ENCODE measurements at regions not wholly inside any gene's neighbourhood (a gene's known extent, or its start where the extent isn't known, plus 50 kb on each side); places are given as distances from the start of the nearest gene placed in this dataset.

- intact Hi-C loops (cut with micrococcal nuclease; ENCODE audit: unreplicated experiment), result no loop called here
- no peak for DNase-seq
- no peaks in the 10 kb centered on the region for H3K4me1 Mint-ChIP-seq (ENCODE audit: low read depth, unreplicated experiment)
- CTCF ChIA-PET, result no interaction called here
- no peaks in the 10 kb centered on the region for H3K27me3 Mint-ChIP-seq (ENCODE audit: unreplicated experiment)
- no peak overlapping the region for H3K4me3 Mint-ChIP-seq (ENCODE audit: low read depth, unreplicated experiment)
- H3K36me3 Mint-ChIP-seq (ENCODE audit: insufficient read depth, unreplicated experiment), result no peaks in the 10 kb centered on the region
- H3K27ac Mint-ChIP-seq (ENCODE audit: unreplicated experiment), result no peak overlapping the region
- BruUV-seq (replicated peaks), result no TSS peak
- no peak for TF ChIP-seq CTCF (IDR thresholded peaks at IDR 0.05; ENCODE audit: unreplicated experiment)
- peaks cover 3% of the 10 kb centered on the region for H3K9me3 Mint-ChIP-seq (ENCODE audit: low read depth, unreplicated experiment)
Measured at GRCh38 chr10:130927157-130927556, 384.4 kb downstream of the TCERG1L start.

DNA sequence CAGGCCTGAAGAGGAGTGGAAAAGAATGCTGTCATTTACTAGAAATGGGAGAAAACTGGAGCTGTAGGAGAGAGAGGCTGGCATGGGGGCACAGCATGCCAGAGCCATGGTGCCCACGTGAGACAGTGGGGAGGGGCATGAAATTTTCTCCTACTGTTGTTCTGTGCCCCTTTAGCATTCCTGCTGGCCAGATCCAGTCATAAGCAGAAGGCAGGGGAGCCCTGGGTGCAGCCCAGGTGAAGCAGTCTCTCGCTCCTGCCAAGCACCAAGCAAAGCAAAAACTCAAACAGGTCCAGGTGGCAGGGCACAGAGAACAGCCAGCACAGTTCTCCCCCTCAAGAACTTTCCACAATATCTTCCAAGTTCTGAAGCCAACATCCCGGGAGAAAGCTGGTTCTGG lies 383.2 kb downstream of the TCERG1L start:
- intact Hi-C loops (cut with micrococcal nuclease; ENCODE audit: unreplicated experiment), result no loop called here
- H3K27me3 Mint-ChIP-seq (ENCODE audit: unreplicated experiment), result no peaks in the 10 kb centered on the region
- H3K4me3 Mint-ChIP-seq (ENCODE audit: low read depth, unreplicated experiment), result no peak overlapping the region

DNA sequence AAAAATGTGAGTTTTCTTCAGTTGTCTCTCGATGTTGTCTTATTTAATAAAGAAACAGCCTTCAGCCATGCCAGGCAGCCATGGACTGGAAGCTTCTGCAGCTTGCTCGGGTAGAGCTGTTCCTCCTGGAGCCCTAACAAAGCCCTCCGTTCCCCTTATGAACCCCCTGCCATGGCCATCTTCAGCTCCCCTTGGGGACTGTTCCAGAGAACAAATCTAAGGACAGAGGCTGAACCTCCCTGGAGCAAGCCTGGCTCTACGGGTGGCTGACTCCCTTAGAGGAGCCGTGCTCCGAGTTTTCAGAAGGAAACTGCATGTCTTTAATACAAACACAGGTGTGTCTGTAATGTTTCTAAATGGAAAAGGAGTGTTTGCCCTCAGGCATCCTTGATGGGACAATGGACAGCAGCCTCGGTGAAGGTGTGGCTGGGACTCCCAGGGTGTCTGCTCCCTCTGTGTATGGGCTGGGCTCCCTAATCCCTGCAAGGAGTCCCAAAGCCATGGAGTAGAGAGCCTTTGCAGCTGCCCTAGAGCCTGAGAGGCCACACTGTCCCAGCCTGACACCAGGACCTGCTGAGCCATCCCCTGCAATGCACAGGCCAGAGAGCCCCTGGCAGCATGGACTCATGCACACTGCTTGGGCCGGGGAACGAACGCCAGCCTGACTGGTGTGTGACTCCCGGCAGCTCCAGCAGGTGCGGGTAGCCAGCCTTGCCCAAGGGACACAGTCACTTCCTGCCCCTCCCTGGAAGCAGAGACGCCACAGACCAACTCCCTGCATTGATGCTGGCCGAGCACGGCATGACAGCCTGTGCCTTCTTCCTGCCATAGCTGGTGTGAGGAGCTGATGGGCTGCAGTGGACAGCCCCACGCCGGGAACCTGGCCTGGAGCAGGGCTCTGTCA lies 381.8 kb downstream of the TCERG1L start:
- BruUV-seq (replicated peaks), result no TSS peak
- no peak for DNase-seq
- Mint-ChIP-seq H3K9me3 (ENCODE audit: low read depth, unreplicated experiment) (peaks cover 8% of the 10 kb centered on the region), H3K27me3 (ENCODE audit: unreplicated experiment) (no peaks in the 10 kb centered on the region), H3K4me1 (ENCODE audit: low read depth, unreplicated experiment) (no peaks in the 10 kb centered on the region), H3K36me3 (ENCODE audit: insufficient read depth, unreplicated experiment) (no peaks in the 10 kb centered on the region), H3K27ac (ENCODE audit: unreplicated experiment) (no peak overlapping the region), H3K4me3 (ENCODE audit: low read depth, unreplicated experiment) (no peak overlapping the region)
- intact Hi-C loops (cut with micrococcal nuclease; ENCODE audit: unreplicated experiment), result no loop called here
- TF ChIP-seq CTCF (IDR thresholded peaks at IDR 0.05; ENCODE audit: unreplicated experiment), result no peak
- CTCF ChIA-PET, result no interaction called here

More for the DNA sequence above, 383.2 kb downstream of the TCERG1L start:
- Mint-ChIP-seq H3K4me1 (ENCODE audit: low read depth, unreplicated experiment) (no peaks in the 10 kb centered on the region), H3K27ac (ENCODE audit: unreplicated experiment) (no peak overlapping the region), H3K9me3 (ENCODE audit: low read depth, unreplicated experiment) (peaks cover 8% of the 10 kb centered on the region), H3K36me3 (ENCODE audit: insufficient read depth, unreplicated experiment) (no peaks in the 10 kb centered on the region)
- CTCF ChIA-PET, result no interaction called here
- BruUV-seq (replicated peaks), result no TSS peak
- no peak for TF ChIP-seq CTCF (IDR thresholded peaks at IDR 0.05; ENCODE audit: unreplicated experiment)
- no peak for DNase-seq

- Mint-ChIP-seq H3K4me3 (ENCODE audit: low read depth, unreplicated experiment) (no peak overlapping the region), H3K36me3 (ENCODE audit: insufficient read depth, unreplicated experiment) (no peaks in the 10 kb centered on the region), H3K4me1 (ENCODE audit: low read depth, unreplicated experiment) (no peaks in the 10 kb centered on the region), H3K27ac (ENCODE audit: unreplicated experiment) (no peak overlapping the region), H3K27me3 (ENCODE audit: unreplicated experiment) (no peaks in the 10 kb centered on the region), H3K9me3 (ENCODE audit: low read depth, unreplicated experiment) (peaks cover 8% of the 10 kb centered on the region)
- intact Hi-C loops (cut with micrococcal nuclease; ENCODE audit: unreplicated experiment), result no loop called here
- no TSS peak for BruUV-seq (replicated peaks)
- CTCF ChIA-PET, result no interaction called here
- DNase-seq, result no peak
- no peak for TF ChIP-seq CTCF (IDR thresholded peaks at IDR 0.05; ENCODE audit: unreplicated experiment)
Measured at GRCh38 chr10:130930821-130931220, 380.7 kb downstream of the TCERG1L start.
